HPDE6-E6E7 (cell line): ENCODE measurements at regions not wholly inside any gene's neighbourhood (a gene's known extent, or its start where the extent isn't known, plus 50 kb on each side); places are given as distances from the start of the nearest gene placed in this dataset.

Source experiments
- DNase-seq: peaks from one replicate; pipeline ENCODE4 v3.0.0; 2011; ENCODE audit warnings: missing footprints; ENCODE audit errors: extremely low spot score

DNA sequence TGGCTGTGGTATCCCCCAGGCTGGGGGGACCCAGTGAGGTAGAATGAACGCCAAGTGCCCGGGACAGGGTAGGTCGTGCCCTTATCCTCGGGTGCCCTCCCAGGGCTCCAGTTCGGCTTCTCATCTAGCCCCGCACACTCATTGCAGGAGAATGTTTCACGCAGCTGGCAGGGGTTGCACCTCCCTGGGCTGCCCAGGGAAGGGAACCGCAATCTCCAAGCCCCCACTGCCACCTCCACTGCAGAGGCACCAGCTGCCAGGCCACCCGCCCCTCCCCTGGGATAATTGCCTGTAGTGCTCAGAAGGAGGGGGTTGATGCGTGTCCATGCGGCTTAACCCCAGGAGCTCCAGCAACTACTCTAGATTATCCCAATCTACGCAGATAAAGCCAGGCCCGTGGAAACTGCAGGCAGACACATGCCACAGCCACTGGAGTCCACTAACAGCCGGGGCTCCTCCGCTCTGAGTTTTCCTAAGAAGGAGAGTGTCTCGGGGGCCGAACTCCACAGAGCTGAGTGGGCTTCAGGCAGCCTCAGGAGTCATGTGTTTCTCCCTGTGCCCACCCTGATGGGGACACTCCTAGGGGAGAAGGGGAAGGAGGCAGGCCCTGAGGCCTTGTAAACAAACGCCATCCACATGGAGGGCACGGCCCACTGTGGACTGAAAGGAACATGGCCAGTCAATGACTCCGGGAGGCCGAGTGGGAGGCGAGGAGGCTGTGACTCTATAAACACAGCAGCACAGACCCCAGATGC lies 137.2 kb upstream of the IQSEC1 start:
- no peak for DNase-seq

GRCh38 chr3:13209634-13209997 lies 136.4 kb upstream of the IQSEC1 start:
- no peak for DNase-seq

DNA sequence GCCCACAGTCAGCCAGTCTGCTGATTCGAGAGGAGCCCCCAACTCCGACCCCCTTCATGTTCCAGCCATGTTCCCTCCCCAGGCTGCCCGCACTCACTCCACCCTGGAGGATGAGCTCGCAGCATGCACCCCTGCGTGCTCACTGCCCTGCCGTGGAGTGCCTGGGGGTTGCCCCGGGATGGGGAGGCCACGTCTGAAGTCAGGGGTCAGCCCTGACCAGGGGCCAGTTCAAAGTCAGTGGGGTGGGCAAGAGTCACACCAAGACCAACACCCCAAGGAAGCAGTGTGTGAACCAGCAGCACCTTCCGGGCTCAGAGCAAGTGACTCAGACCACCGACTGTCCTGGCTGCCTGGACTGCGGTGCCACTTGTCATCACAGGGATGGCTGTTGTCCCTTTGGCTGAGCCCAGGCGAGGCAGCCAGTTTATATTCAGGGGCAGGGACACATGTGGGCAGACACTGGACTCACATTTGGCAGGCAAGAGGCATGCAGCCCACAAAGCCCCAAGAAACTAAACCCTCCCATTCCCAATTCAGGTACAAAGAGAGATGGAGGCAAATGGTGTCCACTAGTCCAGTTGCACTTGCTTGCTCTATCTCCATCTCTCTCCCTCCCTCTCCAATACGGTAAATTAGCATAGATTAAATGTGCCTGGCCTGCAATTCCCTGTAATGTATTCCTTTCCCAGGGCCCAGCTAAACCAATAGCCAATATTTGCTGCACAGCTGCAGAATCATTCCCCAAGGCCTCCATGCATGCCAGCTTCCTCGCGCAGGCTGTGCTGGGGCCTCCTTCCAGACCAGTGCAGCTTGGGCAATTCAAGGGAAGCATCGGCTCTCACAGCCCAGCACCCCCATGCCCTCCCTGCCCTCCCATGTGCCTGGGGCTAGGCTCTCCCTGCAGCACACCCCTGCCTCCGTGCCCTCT lies 135.7 kb upstream of the IQSEC1 start:
- no peak for DNase-seq

DNA sequence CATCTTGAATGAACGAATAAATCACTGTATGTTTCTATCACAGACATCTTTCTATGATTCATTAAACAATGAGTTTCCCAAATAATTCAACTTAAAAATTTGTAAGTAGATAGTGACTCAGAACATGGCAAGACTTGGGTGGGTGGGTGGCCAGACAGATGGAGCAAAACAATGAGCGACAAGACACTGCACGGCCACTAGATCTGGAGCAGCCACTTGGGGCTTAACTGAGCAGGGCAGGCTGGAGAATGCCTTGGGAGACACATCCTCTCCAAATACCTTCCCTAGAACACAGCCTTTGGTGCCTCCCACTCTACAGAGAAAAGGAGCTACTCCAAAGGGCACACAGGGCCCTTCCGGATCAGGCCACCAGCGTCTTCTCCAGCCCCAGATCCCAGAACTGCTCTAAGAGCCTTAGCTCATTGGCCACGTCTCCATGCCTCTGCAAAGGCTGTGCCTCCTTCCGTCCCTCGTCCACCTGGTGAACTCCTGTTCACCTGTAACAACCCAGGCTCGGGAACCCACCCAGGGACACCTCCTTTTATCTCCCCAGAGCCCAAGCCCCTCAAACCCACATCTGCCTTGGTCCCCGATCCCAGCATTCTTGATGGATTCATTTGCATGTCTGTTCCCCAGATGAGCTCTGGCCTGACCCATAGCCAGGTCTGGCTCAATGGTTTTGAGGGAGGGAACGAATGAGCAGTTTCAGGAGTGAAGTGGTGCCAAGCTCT lies 134.9 kb upstream of the IQSEC1 start:
- no peak for DNase-seq

DNA sequence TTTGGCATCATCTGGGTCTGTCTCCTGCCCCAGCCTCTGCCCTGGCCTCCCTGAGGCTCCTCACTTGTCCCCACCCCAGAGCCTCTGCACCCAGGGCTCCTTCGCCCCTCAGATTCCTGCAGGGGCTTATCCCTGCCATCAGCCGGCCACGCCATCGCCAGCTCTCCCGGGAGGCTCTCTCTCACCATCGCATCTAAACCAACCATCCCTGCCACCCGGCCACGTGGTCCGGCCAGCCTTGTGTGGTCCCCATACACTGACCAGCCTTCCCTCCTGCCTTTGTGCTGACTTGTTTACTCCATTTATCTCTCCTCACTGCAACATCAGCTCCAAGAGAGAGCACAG lies 134.3 kb upstream of the IQSEC1 start:
- DNase-seq = no peak

GRCh38 chr3:13206799-13207577 lies 133.8 kb upstream of the IQSEC1 start:
- no peak for DNase-seq

- no peak for DNase-seq
Measured at GRCh38 chr3:13205567-13206143, 132.4 kb upstream of the IQSEC1 start.

- DNase-seq = no peak
Measured at GRCh38 chr3:13204177-13204581, 130.9 kb upstream of the IQSEC1 start.

DNA sequence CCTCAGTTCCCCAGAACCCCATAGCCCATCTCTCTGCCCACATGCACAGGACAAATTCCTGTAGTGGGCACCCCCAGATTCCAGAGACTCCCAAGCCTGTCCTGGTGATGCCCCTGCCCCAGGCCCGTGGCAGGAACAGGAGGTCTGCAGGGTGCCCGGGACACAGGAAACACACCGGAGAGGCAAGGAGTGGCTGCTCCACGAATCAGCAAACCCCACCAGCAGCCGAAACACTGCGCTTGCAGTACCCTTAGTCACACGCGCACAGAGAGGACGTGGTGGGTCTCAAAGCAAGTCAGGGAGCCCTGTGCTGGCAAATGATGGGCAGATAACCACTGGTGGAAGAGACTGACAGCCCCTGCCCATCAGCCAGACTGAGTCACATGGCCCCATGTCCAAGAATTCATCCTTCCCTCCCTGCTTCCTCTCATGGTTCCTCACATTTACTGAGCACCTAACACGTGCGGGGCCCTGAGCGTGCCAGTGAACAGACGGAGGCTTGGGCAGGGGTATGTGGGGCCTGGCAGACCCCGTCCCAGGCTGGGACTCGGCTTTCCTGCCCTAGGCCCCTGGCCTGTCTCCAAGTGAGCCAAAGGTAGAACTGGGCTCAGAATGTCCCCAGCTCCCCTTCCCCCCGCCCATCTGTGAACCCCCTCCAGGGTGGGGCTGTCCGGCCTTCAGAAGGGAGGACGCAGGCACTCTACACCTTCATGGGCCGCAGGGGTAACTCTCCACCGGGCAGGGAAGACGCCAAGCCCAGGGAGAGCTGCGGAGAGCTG lies 130.4 kb upstream of the IQSEC1 start:
- DNase-seq = no peak

- no peak for DNase-seq
Measured at GRCh38 chr3:13202744-13203397, 129.6 kb upstream of the IQSEC1 start.

DNA sequence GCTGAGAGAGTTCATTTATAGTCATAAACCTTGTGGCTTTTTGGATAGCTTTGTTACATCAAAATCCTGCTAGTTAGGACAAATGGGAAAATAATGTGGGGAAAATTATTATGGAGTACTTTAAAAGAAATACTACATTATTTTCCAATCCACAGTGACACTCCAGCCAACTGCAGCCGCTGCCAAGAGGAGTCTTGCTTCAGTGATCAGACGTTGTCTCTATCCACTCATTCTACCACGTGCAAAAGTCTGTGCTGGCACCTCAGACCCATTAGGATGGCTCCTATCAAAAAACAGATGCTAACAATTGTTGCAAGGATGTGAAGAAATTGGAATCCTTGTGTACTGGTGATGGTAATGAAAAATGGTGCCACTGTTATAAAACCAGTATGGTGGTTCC lies 128.6 kb upstream of the IQSEC1 start:
- DNase-seq = no peak

DNA sequence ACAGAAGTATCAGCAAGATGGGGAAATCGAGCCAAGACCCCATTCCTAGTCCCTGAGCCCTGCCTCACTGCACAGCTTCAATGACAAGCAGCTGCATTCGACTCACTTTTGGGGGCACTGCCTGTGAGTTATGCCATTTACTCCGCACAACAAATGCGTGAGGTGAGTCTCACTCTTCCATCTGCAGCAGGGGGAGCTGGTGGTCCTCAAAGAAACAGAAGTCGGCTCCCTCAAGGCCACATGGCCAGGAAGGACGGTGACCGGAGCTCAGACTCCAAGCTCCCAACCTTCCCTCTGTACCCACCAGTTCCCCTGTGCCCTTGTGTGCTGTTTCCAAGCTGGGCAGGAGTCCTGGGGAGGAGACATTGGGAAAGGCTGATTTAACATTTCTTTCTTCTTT lies 127.7 kb upstream of the IQSEC1 start:
- DNase-seq = no peak

DNA sequence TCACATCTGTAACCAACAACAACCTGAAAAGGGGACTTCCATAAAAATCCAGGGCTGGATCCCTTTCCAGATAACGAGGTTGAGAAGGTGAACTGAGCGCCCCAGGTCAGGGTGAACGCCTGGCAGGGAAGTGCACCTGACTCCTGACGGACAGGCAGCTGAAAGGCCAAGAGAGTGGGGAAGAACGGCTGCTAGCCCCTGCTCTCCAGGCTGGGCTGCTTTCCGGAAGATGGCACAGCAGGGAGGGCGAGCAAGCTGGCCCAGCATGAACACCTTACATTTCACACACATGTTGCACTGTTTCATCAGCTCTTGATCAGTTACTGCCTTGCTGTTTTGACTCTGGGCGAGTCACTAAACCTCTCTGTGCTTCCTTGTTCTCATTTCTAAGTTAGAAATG lies 127.2 kb upstream of the IQSEC1 start:
- DNase-seq = no peak

- no peak for DNase-seq
Measured at GRCh38 chr3:13199899-13200451, 126.7 kb upstream of the IQSEC1 start.

DNA sequence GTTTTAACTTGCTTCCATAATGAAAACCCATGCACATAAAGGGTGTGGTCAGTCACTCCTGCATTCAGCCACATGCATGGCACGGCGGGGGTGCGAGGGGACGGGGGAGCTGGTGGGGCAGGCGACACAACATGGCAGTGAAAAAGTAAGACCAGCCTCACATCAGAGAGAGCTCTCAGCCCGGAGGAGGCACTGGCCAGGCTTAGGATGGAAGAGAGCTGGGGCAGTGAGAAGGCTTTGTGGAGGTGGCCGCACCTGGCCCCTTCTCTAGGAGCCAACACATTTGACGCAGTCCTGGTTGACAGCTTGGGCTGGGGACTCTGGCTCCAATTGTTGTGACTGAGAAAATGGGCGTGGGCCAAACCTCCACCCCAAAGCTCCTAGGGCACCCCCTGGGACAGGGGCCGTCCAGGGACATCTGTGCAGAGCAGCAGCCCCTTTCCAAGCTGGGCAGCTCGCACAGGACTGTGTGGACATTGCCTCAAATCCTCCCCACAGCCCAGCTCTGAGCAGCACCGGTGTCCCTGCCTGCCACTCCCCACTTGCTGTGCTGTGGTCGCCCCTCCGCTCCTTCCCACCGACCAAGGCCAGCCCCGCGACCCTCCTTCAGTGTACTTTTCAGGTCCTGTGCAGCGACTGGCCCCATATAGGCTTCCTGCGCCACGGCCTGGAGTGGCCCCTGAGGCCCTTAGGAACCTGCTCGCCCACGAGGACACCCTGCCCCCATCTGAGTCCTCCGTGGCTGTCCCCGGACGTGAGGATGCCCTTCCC lies 126.0 kb upstream of the IQSEC1 start:
- no peak for DNase-seq

GRCh38 chr3:13198264-13198879 lies 125.1 kb upstream of the IQSEC1 start:
- no peak for DNase-seq

GRCh38 chr3:13197795-13198194 lies 124.6 kb upstream of the IQSEC1 start:
- no peak for DNase-seq

GRCh38 chr3:13197281-13197680 lies 124.1 kb upstream of the IQSEC1 start:
- DNase-seq = no peak

DNA sequence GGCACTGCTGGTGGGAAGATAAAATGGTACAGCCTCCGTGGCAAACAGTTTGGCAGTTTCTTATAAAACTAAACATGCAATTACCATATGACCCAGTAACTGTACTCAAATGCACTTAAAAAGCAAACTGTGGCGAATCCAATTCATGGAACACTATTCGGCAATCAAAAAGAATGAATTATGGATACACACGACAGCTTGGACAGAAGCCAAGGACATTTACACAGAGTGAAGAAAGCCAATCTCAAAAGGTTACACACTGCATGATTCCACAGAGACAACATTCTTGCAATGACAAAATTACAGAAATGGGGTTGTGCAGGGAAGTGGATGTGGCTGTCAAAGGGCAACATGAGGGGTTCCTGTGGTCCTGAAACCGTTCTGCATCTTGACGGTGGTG lies 122.1 kb upstream of the IQSEC1 start:
- DNase-seq = no peak
